Activated CD4-positive, alpha-beta T cell treated with anti-CD3 and anti-CD28 coated beads for 48 hours (primary cell): ENCODE measurements at regions not wholly inside any gene's neighbourhood (a gene's known extent, or its start where the extent isn't known, plus 50 kb on each side); places are given as distances from the start of the nearest gene placed in this dataset.

ENCODE experiments used
- DNase-seq: peaks from one replicate; pipeline ENCODE4 v3.0.0-alpha.2; 2020

- no peak for DNase-seq
These were observed 223.8 kb upstream of the S1PR3 start for GRCh38 chr9:88767504-88767790.

GRCh38 chr9:88772575-88772974 lies 218.7 kb upstream of the S1PR3 start:
- DNase-seq: no peak

- DNase-seq: no peak
These were observed 218.1 kb upstream of the S1PR3 start for GRCh38 chr9:88773126-88773525.

GRCh38 chr9:88773627-88774244 lies 217.5 kb upstream of the S1PR3 start:
- no peak for DNase-seq

GRCh38 chr9:88775037-88775471 lies 216.2 kb upstream of the S1PR3 start:
- DNase-seq: no peak

GRCh38 chr9:88775559-88775958 lies 215.7 kb upstream of the S1PR3 start:
- no peak for DNase-seq

GRCh38 chr9:88775966-88776365 lies 215.3 kb upstream of the S1PR3 start:
- DNase-seq: no peak

- DNase-seq: no peak
These were observed 214.4 kb upstream of the S1PR3 start for GRCh38 chr9:88776717-88777497.

- DNase-seq: no peak
These were observed 213.6 kb upstream of the S1PR3 start for GRCh38 chr9:88777498-88778312.

- DNase-seq: no peak
These were observed 209.5 kb upstream of the S1PR3 start for GRCh38 chr9:88781628-88782391.

- no peak for DNase-seq
These were observed 208.1 kb upstream of the S1PR3 start for GRCh38 chr9:88782931-88783710.

GRCh38 chr9:88783711-88784083 lies 207.6 kb upstream of the S1PR3 start:
- no peak for DNase-seq

GRCh38 chr9:88784960-88785359 lies 206.3 kb upstream of the S1PR3 start:
- DNase-seq: no peak

GRCh38 chr9:88786291-88787079 lies 204.8 kb upstream of the S1PR3 start:
- no peak for DNase-seq

- no peak for DNase-seq
These were observed 201.5 kb upstream of the S1PR3 start for GRCh38 chr9:88789785-88790184.

- peak; percentile 19 for DNase-seq
These were observed 200.0 kb upstream of the S1PR3 start for GRCh38 chr9:88791105-88791805.

GRCh38 chr9:88792502-88792901 lies 198.8 kb upstream of the S1PR3 start:
- DNase-seq: no peak

GRCh38 chr9:88794100-88794499 lies 197.2 kb upstream of the S1PR3 start:
- no peak for DNase-seq

GRCh38 chr9:88796947-88797346 lies 194.3 kb upstream of the S1PR3 start:
- DNase-seq: no peak

- no peak for DNase-seq
These were observed 192.8 kb upstream of the S1PR3 start for GRCh38 chr9:88798476-88798875.
